GM18507 (cell line): ENCODE measurements at regions not wholly inside any gene's neighbourhood (a gene's known extent, or its start where the extent isn't known, plus 50 kb on each side); places are given as distances from the start of the nearest gene placed in this dataset.

Source experiments
- DNase-seq: peaks from one replicate; pipeline ENCODE4 v3.0.0; 2011; ENCODE audit warnings: low read depth; ENCODE audit not compliant: insufficient read length; ENCODE audit errors: extremely low spot score
- FAIRE-seq: peaks from 2 replicates; lab custom pipeline; 2011; peaks lifted over from hg19 to GRCh38; lab: Jason Lieb, UNC

DNA sequence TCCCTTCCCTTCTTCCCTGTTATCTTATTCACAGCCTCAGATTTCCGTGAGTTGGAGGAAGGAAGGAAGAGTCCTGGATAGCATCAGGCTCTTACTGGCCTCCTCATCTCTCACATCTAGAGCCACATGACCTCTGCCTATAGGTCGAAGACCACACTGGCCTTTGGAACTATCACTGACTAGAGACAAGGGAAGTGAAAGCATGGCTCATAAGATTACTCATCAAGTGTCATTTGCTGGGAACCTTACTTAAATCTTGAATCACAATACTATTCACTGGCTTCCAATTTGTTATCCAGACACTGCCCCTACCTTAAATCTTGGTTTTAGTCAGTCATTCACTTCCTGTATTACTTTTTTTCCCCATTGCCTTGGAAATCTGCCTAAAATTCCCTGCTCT lies 61.6 kb upstream of the MTMR8 start:
- DNase-seq: no peak
- no peak for FAIRE-seq

DNA sequence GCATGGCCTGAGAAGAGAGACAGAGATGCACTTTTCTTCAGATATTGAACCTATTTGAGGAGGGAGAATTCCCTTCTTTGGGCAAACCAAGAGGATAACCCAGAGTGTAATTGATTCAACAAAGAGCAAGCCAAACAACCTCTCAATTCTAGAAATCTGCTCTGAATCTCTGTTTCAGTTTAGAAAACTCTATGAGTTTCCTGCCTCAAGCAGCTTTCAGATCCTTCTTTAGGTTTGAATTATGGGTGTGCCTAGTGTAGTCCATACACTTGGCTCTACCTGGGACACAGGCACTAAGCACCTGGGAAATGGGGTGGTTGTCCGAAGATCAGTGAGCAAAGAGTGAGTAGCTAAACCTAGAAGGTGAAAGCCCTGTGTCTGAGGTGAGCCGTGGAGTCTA lies 52.0 kb upstream of the MTMR8 start:
- FAIRE-seq: peak; percentile 50
- DNase-seq: no peak
